CD4-positive, alpha-beta T cell treated with Interleukin-21 for 1 hour (primary cell): ENCODE measurements at regions not wholly inside any gene's neighbourhood (a gene's known extent, or its start where the extent isn't known, plus 50 kb on each side); places are given as distances from the start of the nearest gene placed in this dataset.
A peak's percentile ranks its signal among the peaks of the same experiment; 100 is the strongest.
"Not testable (repeated sequence)": the region's sequence is repeated elsewhere in the genome, so short reads cannot be mapped to it uniquely, and the experiment has no call there.

ENCODE experiments used
- DNase-seq: peaks from one replicate; pipeline ENCODE4 v3.0.0-alpha.2; 2020

- DNase-seq, result not testable (repeated sequence)
Measured at GRCh38 chr16:88247583-88247966, 135.2 kb upstream of the ZNF469 start.

GRCh38 chr16:88248761-88249160 is 134.0 kb upstream of the ZNF469 start:
- not testable (repeated sequence) for DNase-seq

GRCh38 chr16:88250381-88250780 is 132.4 kb upstream of the ZNF469 start:
- not testable (repeated sequence) for DNase-seq

GRCh38 chr16:88252057-88252794 is 130.5 kb upstream of the ZNF469 start:
- DNase-seq, result not testable (repeated sequence)

GRCh38 chr16:88258141-88258540 is 124.6 kb upstream of the ZNF469 start:
- DNase-seq, result not testable (repeated sequence)

GRCh38 chr16:88258764-88259525 is 123.8 kb upstream of the ZNF469 start:
- DNase-seq, result not testable (repeated sequence)

- not testable (repeated sequence) for DNase-seq
Measured at GRCh38 chr16:88259538-88259937, 123.2 kb upstream of the ZNF469 start.

- DNase-seq, result not testable (repeated sequence)
Measured at GRCh38 chr16:88260146-88260545, 122.6 kb upstream of the ZNF469 start.

GRCh38 chr16:88260881-88261665 is 121.7 kb upstream of the ZNF469 start:
- not testable (repeated sequence) for DNase-seq

- DNase-seq, result not testable (repeated sequence)
Measured at GRCh38 chr16:88261814-88262605, 120.7 kb upstream of the ZNF469 start.

GRCh38 chr16:88262858-88263563 is 119.7 kb upstream of the ZNF469 start:
- not testable (repeated sequence) for DNase-seq

GRCh38 chr16:88263681-88264287 is 119.0 kb upstream of the ZNF469 start:
- DNase-seq, result not testable (repeated sequence)

GRCh38 chr16:88264641-88265285 is 118.0 kb upstream of the ZNF469 start:
- peak; percentile 43 for DNase-seq

GRCh38 chr16:88265286-88265938 is 117.3 kb upstream of the ZNF469 start:
- DNase-seq, result peak; percentile 41

GRCh38 chr16:88266036-88266435 is 116.7 kb upstream of the ZNF469 start:
- DNase-seq, result not testable (repeated sequence)

GRCh38 chr16:88266935-88267551 is 115.7 kb upstream of the ZNF469 start:
- DNase-seq, result not testable (repeated sequence)

- not testable (repeated sequence) for DNase-seq
Measured at GRCh38 chr16:88268186-88268970, 114.4 kb upstream of the ZNF469 start.

GRCh38 chr16:88270171-88270790 is 112.5 kb upstream of the ZNF469 start:
- DNase-seq, result not testable (repeated sequence)
